ENCODE measurements at regions not wholly inside any gene's neighbourhood (a gene's known extent, or its start where the extent isn't known, plus 50 kb on each side); places are given as distances from the start of the nearest gene placed in this dataset.

DNA sequence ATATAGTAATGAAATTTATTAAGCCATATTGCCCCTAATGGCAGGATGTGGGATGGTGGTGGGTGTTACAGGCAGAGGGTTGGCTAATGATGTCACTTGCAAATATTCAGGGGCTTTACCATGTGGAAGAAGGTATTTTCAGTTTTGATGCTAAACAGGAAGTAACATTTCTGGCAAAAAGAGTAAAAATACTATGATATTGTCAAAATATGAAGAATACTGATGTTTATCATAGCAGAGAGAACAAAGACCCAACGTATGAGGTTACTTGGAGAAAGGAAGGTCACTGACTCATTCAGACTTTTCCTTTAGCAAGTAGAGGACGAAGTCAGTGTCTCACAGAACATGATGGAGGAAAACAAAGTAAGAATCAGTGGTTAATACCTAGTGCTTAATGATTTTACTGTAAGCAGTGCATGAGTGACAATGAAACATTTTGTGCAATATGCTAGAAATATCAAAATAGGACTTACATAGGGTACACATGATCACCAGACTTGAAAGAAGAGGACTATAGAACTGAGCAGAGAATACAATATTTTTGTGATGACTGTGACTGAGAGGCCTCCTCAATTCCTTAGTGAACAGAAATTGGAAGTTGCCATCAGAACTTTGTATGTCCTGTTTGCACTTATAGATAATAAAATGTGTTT is 89.7 kb upstream of the STEAP4 start:
- no peaks in the 10 kb centered on the region for H3K9me3 ChIP-seq (ENCODE audit: control insufficient read depth, insufficient read depth, low read depth, low read length)
- H3K9ac ChIP-seq (ENCODE audit: low read length) = no peak overlapping the region
- H3K4me1 ChIP-seq (ENCODE audit: control insufficient read depth, insufficient read depth, low read length) = no peaks in the 10 kb centered on the region; the same call in 1 of the 2 replicates
- no peaks in the 10 kb centered on the region for H3K36me3 ChIP-seq (ENCODE audit: control insufficient read depth, insufficient read depth, low read length)
- H3K4me3 ChIP-seq (ENCODE audit: low read depth, low read length) = no peak overlapping the region
- no peak overlapping the region for H3K27ac ChIP-seq (ENCODE audit: low read depth, low read length)
- no peaks in the 10 kb centered on the region for H3K27me3 ChIP-seq (ENCODE audit: control insufficient read depth, insufficient read depth, low read length)

DNA sequence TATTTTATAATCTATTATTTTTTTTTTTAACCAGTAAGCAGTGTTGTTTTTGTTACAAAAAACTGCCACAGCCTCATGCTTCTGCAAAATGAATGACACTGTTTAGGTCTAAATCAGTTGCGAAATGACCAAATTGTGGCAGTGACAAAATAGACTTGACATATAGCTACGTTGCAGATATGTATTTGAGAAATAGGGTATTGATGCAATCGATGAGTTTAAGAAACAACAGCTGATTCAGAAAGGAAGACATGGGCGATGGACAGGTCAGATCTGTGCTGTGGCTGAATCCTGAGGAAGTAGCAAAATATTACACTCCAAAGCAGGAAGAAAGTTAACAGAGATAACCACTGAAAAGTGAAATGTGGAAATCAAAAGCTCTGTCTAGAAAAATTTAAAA is 89.0 kb upstream of the STEAP4 start:
- no peak overlapping the region for H3K9ac ChIP-seq (ENCODE audit: low read length)
- H3K27me3 ChIP-seq (ENCODE audit: control insufficient read depth, insufficient read depth, low read length) = no peaks in the 10 kb centered on the region
- no peak overlapping the region for H3K4me3 ChIP-seq (ENCODE audit: low read depth, low read length)
- H3K36me3 ChIP-seq (ENCODE audit: control insufficient read depth, insufficient read depth, low read length) = no peaks in the 10 kb centered on the region
- H3K9me3 ChIP-seq (ENCODE audit: control insufficient read depth, insufficient read depth, low read depth, low read length) = no peaks in the 10 kb centered on the region
- no peak overlapping the region for H3K27ac ChIP-seq (ENCODE audit: low read depth, low read length)
- no peaks in the 10 kb centered on the region; the same call in 1 of the 2 replicates for H3K4me1 ChIP-seq (ENCODE audit: control insufficient read depth, insufficient read depth, low read length)

DNA sequence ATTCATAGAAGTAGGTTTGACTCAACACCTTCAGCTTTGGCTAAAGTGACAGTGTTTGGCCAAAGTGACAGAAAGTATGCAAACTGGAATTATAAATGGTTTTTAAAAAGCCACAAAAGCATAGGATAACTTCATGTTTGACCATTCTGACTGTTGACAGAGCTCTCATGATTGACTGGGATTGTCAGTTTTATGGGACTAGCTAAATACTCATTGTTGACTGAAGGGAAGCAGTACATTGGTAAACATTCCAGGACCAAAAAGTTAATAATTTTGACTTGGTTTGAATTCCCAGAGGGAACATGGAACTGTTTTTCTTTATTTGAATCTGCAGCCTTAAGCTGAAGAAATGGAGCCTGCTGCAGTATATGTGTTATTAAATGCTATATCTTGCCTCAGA is 84.6 kb upstream of the STEAP4 start:
- Histone ChIP-seq H3K9me3 (ENCODE audit: control insufficient read depth, insufficient read depth, low read depth, low read length) (no peaks in the 10 kb centered on the region), H3K36me3 (ENCODE audit: control insufficient read depth, insufficient read depth, low read length) (no peaks in the 10 kb centered on the region), H3K27me3 (ENCODE audit: control insufficient read depth, insufficient read depth, low read length) (no peaks in the 10 kb centered on the region), H3K4me1 (ENCODE audit: control insufficient read depth, insufficient read depth, low read length) (no peaks in the 10 kb centered on the region), H3K4me3 (ENCODE audit: low read depth, low read length) (no peak overlapping the region), H3K27ac (ENCODE audit: low read depth, low read length) (no peak overlapping the region), H3K9ac (ENCODE audit: low read length) (no peak overlapping the region)

DNA sequence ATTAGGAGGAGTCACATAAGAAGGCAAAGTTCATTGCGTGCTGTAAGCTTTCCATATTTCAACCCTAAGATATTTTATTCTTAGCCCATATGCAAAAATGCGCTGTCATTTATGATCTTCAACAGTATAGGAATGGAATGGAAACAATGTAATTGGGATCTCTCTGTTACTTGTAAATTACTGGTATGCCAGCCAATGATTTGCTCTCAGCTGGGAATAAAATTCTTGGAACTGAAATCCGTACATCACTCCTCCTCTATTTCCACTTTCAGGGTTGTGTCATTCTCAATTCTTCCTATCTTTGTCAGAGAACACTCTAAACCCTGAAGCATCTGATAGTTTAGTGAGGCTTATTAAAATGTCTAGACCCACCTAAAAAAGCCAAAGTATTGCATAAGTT is 80.7 kb upstream of the STEAP4 start:
- Histone ChIP-seq H3K4me1 (ENCODE audit: control insufficient read depth, insufficient read depth, low read length) (no peaks in the 10 kb centered on the region), H3K36me3 (ENCODE audit: control insufficient read depth, insufficient read depth, low read length) (no peaks in the 10 kb centered on the region), H3K27me3 (ENCODE audit: control insufficient read depth, insufficient read depth, low read length) (no peaks in the 10 kb centered on the region), H3K4me3 (ENCODE audit: low read depth, low read length) (no peak overlapping the region), H3K27ac (ENCODE audit: low read depth, low read length) (no peak overlapping the region), H3K9me3 (ENCODE audit: control insufficient read depth, insufficient read depth, low read depth, low read length) (no peaks in the 10 kb centered on the region), H3K9ac (ENCODE audit: low read length) (no peak overlapping the region)

DNA sequence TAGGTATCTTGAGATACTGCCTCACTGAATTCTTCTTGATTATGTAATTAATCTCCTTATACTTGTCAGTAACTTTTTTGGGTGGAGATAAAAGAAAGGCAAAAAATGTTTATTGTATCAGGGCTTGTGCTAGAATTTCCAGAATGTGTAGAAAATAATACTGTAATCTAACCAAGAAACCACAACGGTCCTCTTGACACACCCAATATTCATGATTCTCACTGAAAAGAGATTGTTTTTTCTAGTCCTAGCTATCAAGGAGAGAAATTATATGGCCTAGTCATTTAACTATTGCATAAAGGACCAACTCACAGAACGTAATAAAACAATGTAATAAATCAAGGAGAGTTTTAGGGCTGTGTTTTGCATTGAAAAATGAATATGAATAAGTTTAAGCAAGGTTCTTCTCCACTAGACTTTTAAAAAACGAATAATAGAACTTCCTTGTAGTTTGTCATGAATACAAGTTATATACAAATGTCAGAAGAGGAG is 80.0 kb upstream of the STEAP4 start:
- Histone ChIP-seq H3K9ac (ENCODE audit: low read length) (no peak overlapping the region), H3K4me3 (ENCODE audit: low read depth, low read length) (no peak overlapping the region), H3K9me3 (ENCODE audit: control insufficient read depth, insufficient read depth, low read depth, low read length) (no peaks in the 10 kb centered on the region), H3K27me3 (ENCODE audit: control insufficient read depth, insufficient read depth, low read length) (no peaks in the 10 kb centered on the region), H3K27ac (ENCODE audit: low read depth, low read length) (no peak overlapping the region), H3K36me3 (ENCODE audit: control insufficient read depth, insufficient read depth, low read length) (no peaks in the 10 kb centered on the region), H3K4me1 (ENCODE audit: control insufficient read depth, insufficient read depth, low read length) (no peaks in the 10 kb centered on the region)

DNA sequence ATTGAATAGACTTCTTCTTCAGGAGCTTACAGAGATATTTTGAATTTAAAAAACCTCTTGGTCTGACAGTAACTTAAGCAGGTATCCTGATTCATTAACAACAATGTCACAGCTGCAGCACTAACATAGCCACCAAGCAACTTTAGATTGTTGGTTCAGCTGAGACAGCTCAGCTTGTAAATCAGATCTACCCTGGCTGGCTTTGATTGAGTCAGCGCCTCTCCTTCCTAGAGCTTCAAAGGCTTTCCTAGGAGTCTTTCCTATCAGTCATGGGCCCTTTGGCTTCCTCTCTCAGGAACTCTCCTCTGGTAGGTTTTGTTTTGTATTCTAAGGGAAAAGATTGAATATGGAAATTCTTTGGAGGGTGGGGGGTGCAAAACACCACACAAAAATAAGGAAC is 70.7 kb upstream of the STEAP4 start:
- H3K9me3 ChIP-seq (ENCODE audit: control insufficient read depth, insufficient read depth, low read depth, low read length) = peaks cover 4% of the 10 kb centered on the region; the same call in 1 of the 2 replicates
- H3K9ac ChIP-seq (ENCODE audit: low read length) = no peak overlapping the region
- H3K4me3 ChIP-seq (ENCODE audit: low read depth, low read length) = no peak overlapping the region
- no peaks in the 10 kb centered on the region for H3K36me3 ChIP-seq (ENCODE audit: control insufficient read depth, insufficient read depth, low read length)
- peak overlapping the region; percentile 22; the same call in 1 of the 2 replicates for H3K27ac ChIP-seq (ENCODE audit: low read depth, low read length)
- no peaks in the 10 kb centered on the region for H3K27me3 ChIP-seq (ENCODE audit: control insufficient read depth, insufficient read depth, low read length)
- H3K4me1 ChIP-seq (ENCODE audit: control insufficient read depth, insufficient read depth, low read length) = peaks cover 16% of the 10 kb centered on the region

DNA sequence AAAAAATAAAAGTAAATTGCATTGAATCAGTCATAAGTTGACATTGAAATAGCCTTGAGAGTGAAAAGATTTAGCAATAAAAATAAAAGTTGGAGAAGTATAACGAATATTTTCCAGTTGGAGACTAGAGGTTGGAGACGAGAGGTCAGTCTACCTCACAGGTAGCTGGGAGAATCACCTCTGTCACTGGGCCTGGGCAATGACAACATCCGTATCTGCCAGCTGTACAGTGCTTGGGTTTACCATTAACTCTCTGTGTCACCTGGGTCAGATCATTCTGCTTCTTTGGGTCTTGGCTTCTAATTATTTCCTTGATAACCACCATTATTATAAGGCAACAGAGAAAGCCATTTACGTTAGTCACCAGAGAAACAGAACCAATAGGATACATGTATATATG is 62.0 kb upstream of the STEAP4 start:
- no peak overlapping the region for H3K9ac ChIP-seq (ENCODE audit: low read length)
- H3K27me3 ChIP-seq (ENCODE audit: control insufficient read depth, insufficient read depth, low read length) = no peaks in the 10 kb centered on the region
- H3K9me3 ChIP-seq (ENCODE audit: control insufficient read depth, insufficient read depth, low read depth, low read length) = no peaks in the 10 kb centered on the region
- H3K4me3 ChIP-seq (ENCODE audit: low read depth, low read length) = no peak overlapping the region
- H3K36me3 ChIP-seq (ENCODE audit: control insufficient read depth, insufficient read depth, low read length) = no peaks in the 10 kb centered on the region
- H3K27ac ChIP-seq (ENCODE audit: low read depth, low read length) = no peak overlapping the region
- peaks cover 3% of the 10 kb centered on the region; the same call in 1 of the 2 replicates for H3K4me1 ChIP-seq (ENCODE audit: control insufficient read depth, insufficient read depth, low read length)

DNA sequence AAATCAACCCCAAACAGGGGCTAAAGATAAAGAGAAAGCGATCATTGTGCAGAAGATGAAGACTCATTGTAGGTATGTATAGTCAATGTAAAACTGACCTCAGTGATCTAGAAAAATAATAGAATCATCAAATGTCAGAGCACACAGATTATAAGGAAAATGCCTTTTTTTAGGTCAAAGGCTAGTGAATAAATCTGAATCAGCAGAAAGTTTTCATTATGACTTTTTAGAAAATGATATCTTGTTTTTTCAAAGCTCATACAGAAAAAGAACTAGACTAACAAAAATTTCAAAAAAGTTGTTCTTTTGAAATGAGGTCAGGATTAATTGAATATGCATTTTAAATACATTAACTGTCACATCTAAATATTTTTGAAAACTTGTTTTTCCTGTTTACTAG is 60.2 kb upstream of the STEAP4 start:
- Histone ChIP-seq H3K9ac (ENCODE audit: low read length) (no peak overlapping the region), H3K4me3 (ENCODE audit: low read depth, low read length) (no peak overlapping the region), H3K27me3 (ENCODE audit: control insufficient read depth, insufficient read depth, low read length) (no peaks in the 10 kb centered on the region), H3K27ac (ENCODE audit: low read depth, low read length) (no peak overlapping the region), H3K4me1 (ENCODE audit: control insufficient read depth, insufficient read depth, low read length) (peaks cover 3% of the 10 kb centered on the region; the same call in 1 of the 2 replicates), H3K36me3 (ENCODE audit: control insufficient read depth, insufficient read depth, low read length) (no peaks in the 10 kb centered on the region), H3K9me3 (ENCODE audit: control insufficient read depth, insufficient read depth, low read depth, low read length) (no peaks in the 10 kb centered on the region)

DNA sequence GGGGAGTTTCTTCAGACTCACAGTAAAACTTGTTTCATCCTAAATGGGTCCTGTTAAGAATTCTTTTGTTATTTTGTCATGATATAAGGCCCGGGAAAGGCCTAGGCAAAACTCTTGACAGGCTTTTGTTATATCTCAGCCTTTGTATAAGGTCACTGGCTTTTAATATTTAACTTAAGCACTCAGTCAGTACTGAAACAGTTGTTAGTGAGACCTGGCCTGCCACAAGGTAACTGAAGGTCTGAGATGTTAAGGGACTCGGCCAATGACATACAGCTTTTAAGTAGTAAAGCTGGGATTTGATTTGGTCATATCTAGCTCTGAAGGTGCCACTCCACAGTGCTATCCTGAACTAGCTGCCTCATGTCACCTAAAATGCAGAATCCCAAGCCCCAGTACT is 57.2 kb upstream of the STEAP4 start:
- no peak overlapping the region for H3K9ac ChIP-seq (ENCODE audit: low read length)
- no peaks in the 10 kb centered on the region for H3K27me3 ChIP-seq (ENCODE audit: control insufficient read depth, insufficient read depth, low read length)
- H3K36me3 ChIP-seq (ENCODE audit: control insufficient read depth, insufficient read depth, low read length) = no peaks in the 10 kb centered on the region
- H3K9me3 ChIP-seq (ENCODE audit: control insufficient read depth, insufficient read depth, low read depth, low read length) = peaks cover 2% of the 10 kb centered on the region; the same call in 1 of the 2 replicates
- H3K4me1 ChIP-seq (ENCODE audit: control insufficient read depth, insufficient read depth, low read length) = peaks cover 6% of the 10 kb centered on the region; the same call in 1 of the 2 replicates
- H3K27ac ChIP-seq (ENCODE audit: low read depth, low read length) = no peak overlapping the region
- H3K4me3 ChIP-seq (ENCODE audit: low read depth, low read length) = no peak overlapping the region

DNA sequence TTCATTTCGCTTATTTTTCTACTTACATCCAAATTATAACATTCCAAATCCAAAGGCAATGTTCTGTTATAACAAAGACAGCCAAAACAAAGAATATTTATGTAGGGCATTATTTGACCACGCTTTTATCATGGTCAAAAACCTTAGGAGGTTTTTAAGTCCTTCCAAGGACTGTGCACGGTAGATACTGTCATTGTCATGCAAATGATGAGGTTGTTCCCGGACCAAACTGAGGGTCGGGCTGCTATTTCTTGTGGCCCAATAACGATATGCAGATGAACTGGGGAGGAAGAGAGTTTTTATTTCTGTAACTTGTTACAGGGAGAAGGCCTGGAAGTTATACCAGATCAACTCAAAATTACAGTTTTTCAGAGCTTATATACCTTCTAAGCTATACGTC is 56.6 kb upstream of the STEAP4 start:
- no peak overlapping the region for H3K4me3 ChIP-seq (ENCODE audit: low read depth, low read length)

DNA sequence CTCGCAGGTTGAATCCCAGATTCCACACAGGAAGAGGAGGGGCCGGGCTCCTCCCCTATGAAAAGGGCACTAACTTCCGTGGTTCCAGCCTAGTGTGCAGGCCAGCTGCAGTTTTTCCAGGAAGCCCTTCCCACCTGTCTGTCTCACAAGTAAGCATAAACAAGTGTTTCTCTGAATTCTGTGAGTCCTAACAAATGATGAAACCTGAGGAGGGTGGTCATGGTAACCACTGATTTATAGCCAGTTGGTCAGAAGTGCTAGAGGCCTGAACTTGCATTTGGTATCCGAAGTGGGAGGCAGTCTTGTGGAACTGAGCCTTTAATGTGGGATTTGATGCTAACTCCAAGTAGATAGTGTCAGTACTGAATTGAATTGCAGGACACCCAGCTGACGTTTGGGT is 54.7 kb upstream of the STEAP4 start:
- H3K4me3 ChIP-seq (ENCODE audit: low read depth, low read length) = no peak overlapping the region
- H3K27ac ChIP-seq (ENCODE audit: low read depth, low read length) = no peak overlapping the region
- peaks cover 4% of the 10 kb centered on the region; the same call in 1 of the 2 replicates for H3K9me3 ChIP-seq (ENCODE audit: control insufficient read depth, insufficient read depth, low read depth, low read length)
- H3K9ac ChIP-seq (ENCODE audit: low read length) = no peak overlapping the region
- H3K4me1 ChIP-seq (ENCODE audit: control insufficient read depth, insufficient read depth, low read length) = peaks cover 6% of the 10 kb centered on the region; the same call in 1 of the 2 replicates
- no peaks in the 10 kb centered on the region for H3K36me3 ChIP-seq (ENCODE audit: control insufficient read depth, insufficient read depth, low read length)
- no peaks in the 10 kb centered on the region for H3K27me3 ChIP-seq (ENCODE audit: control insufficient read depth, insufficient read depth, low read length)

More for the DNA sequence above, 56.6 kb upstream of the STEAP4 start:
- no peak overlapping the region for H3K9ac ChIP-seq (ENCODE audit: low read length)
- no peaks in the 10 kb centered on the region for H3K36me3 ChIP-seq (ENCODE audit: control insufficient read depth, insufficient read depth, low read length)
- H3K4me1 ChIP-seq (ENCODE audit: control insufficient read depth, insufficient read depth, low read length) = peaks cover 6% of the 10 kb centered on the region; the same call in 1 of the 2 replicates
- H3K9me3 ChIP-seq (ENCODE audit: control insufficient read depth, insufficient read depth, low read depth, low read length) = peaks cover 4% of the 10 kb centered on the region; the same call in 1 of the 2 replicates
- H3K27me3 ChIP-seq (ENCODE audit: control insufficient read depth, insufficient read depth, low read length) = no peaks in the 10 kb centered on the region
- no peak overlapping the region for H3K27ac ChIP-seq (ENCODE audit: low read depth, low read length)
